Upper lobe of left lung (tissue), 4 donors: ENCODE measurements at regions not wholly inside any gene's neighbourhood (a gene's known extent, or its start where the extent isn't known, plus 50 kb on each side); places are given as distances from the start of the nearest gene placed in this dataset.

ENCODE experiments used
- CTCF ChIP-seq, 6 experiments: fragments of 450-650 bp in 4 of 6; fragments of 200-600 bp in 2 of 6; sonication (generic) in 2 of 6; IDR thresholded peaks; one replicate each; pipeline ENCODE4 v1.5.1; 2016 to 2019; ENCODE audit warnings: antibody characterized with exemption in 6 of 6
- EP300 ChIP-seq, 4 donors: sonication (generic); formaldehyde crosslinking; IDR thresholded peaks; one replicate each; pipeline ENCODE4 v1.5.1; 2017; ENCODE audit warnings: antibody characterized with exemption in 4 of 4, control low read depth in 2 of 4

GRCh38 chr3:84209474-84209873 lies 749.3 kb upstream of the CADM2 start:
- no peak for TF ChIP-seq EP300 (IDR thresholded peaks at IDR 0.05)
- TF ChIP-seq CTCF (IDR thresholded peaks at IDR 0.05), result no peak
